GM12878 (cell line): ENCODE measurements at regions not wholly inside any gene's neighbourhood (a gene's known extent, or its start where the extent isn't known, plus 50 kb on each side); places are given as distances from the start of the nearest gene placed in this dataset.

Experiments
- ATAC-seq: fragments of 200-7000 bp; cut with Tn5 transposase; 3 replicates; pipeline ENCODE4 v1.9.1; 2020; ENCODE audit warnings: mild to moderate bottlenecking, moderate library complexity
- BruUV-seq: library from RNA; stranded (reverse); fragments of 400-500 nt; replicated peaks from 2 replicates; lab custom pipeline; 2021; lab: Mats Ljungman, UMichigan
- CTCF ChIA-PET: fragments of 300-600 bp; sonication (Branson Sonifier 250); formaldehyde crosslinking; extraction: SDS; loops from one replicate; lab custom pipeline; 2021; ENCODE audit warnings: inconsistent platforms; lab: Yijun Ruan, JAX
- POLR2A ChIA-PET: fragments of 350-600 bp; formaldehyde crosslinking; extraction: SDS; loops from one replicate; lab custom pipeline; 2021; ENCODE audit warnings: inconsistent platforms; lab: Charles Lee
- RAD21 ChIA-PET: fragments of 300-600 bp; sonication (Branson Sonifier 250); formaldehyde crosslinking; loops from one replicate; lab custom pipeline; 2023; ENCODE audit warnings: antibody characterized with exemption; ENCODE audit not compliant: unreplicated experiment; lab: Charles Lee
- SMC1A ChIA-PET: fragments of 300-600 bp; sonication (Branson Sonifier 250); formaldehyde crosslinking; loops from one replicate; lab custom pipeline; 2023; ENCODE audit not compliant: unreplicated experiment, uncharacterized antibody; lab: Charles Lee
- DNase-seq: peaks from one replicate; pipeline ENCODE4 v3.0.0-alpha.2; 2011; ENCODE audit warnings: low read depth, low spot score
- FAIRE-seq: peaks from 3 replicates; lab custom pipeline; 2011; peaks lifted over from hg19 to GRCh38; lab: Jason Lieb, UNC
- H2AFZ ChIP-seq: 2 replicates; pipeline ENCODE4 v1.6.0; 2011; ENCODE audit warnings: low read depth, low read length, control low read depth; ENCODE audit not compliant: control insufficient read depth
- H3K27ac ChIP-seq: 2 replicates; pipeline ENCODE4 v1.5.1; 2011; ENCODE audit warnings: control low read depth; ENCODE audit not compliant: control insufficient read depth, insufficient read depth
- H3K27me3 ChIP-seq, 2 experiments: replicated peaks in 1 of 2; 2 replicates each; pipeline versions ENCODE4 v1.6.0 to v1.6.1; 2011; ENCODE audit warnings: low read length in 1 of 2; ENCODE audit not compliant: control insufficient read depth in 2 of 2, insufficient read depth in 2 of 2
- H3K36me3 ChIP-seq, 2 experiments: 2 replicates each; pipeline ENCODE4 v1.5.1; 2011; ENCODE audit warnings: low read length in 1 of 2; ENCODE audit not compliant: control insufficient read depth in 2 of 2, insufficient read depth in 2 of 2
- H3K4me1 ChIP-seq: 2 replicates; pipeline ENCODE4 v1.6.1; 2011; ENCODE audit warnings: mild to moderate bottlenecking, low read length, moderate library complexity, mixed read lengths; ENCODE audit not compliant: control insufficient read depth, insufficient read depth
- H3K4me2 ChIP-seq: 2 replicates; pipeline ENCODE4 v1.6.0; 2011; ENCODE audit warnings: control low read depth; ENCODE audit not compliant: control insufficient read depth, insufficient read depth
- H3K4me3 ChIP-seq: fragments of 200-600 bp; sonication (generic); 2 replicates; pipeline ENCODE4 v1.5.1; 2016
- H3K79me2 ChIP-seq: 2 replicates; pipeline ENCODE4 v1.6.0; 2011; ENCODE audit warnings: low read length; ENCODE audit not compliant: control insufficient read depth, insufficient read depth
- H3K9ac ChIP-seq: 2 replicates; pipeline ENCODE4 v1.8.0; 2011; ENCODE audit warnings: low read length, control low read depth, mixed read lengths; ENCODE audit not compliant: control insufficient read depth, insufficient read depth
- H3K9me3 ChIP-seq: replicated peaks from 3 replicates; pipeline ENCODE4 v1.5.1; 2011; ENCODE audit warnings: mild to moderate bottlenecking, low read length; ENCODE audit not compliant: control insufficient read depth, insufficient read depth
- H4K20me1 ChIP-seq: 2 replicates; pipeline ENCODE4 v1.6.0; 2011; ENCODE audit not compliant: control insufficient read depth, insufficient read depth
- BHLHE40 ChIP-seq, 2 experiments: fragments of 450-650 bp in 1 of 2; IDR thresholded peaks; 2 replicates each; pipeline ENCODE4 v1.6.1; 2011 to 2017; ENCODE audit warnings: low read depth in 2 of 2, borderline replicate concordance in 1 of 2, improper control_type of control experiment in 1 of 2, low read length in 1 of 2, mild to moderate bottlenecking in 1 of 2
- CHD2 ChIP-seq: IDR thresholded peaks from 2 replicates; pipeline ENCODE4 v1.6.1; 2011; ENCODE audit warnings: low read depth, low read length, improper control_type of control experiment, borderline replicate concordance
- EED ChIP-seq: sonication (generic); IDR thresholded peaks from 2 replicates; pipeline ENCODE4 v1.6.1; 2016; ENCODE audit warnings: antibody characterized with exemption, low read depth
- EGR1 ChIP-seq, 2 experiments: IDR thresholded peaks; 1 replicate in 1 of 2; 2 replicates in 1 of 2; pipeline ENCODE4 v1.6.1; 2011 to 2012; ENCODE audit warnings: low read depth in 2 of 2, low read length in 2 of 2, borderline replicate concordance in 1 of 2, mild to moderate bottlenecking in 1 of 2, moderate library complexity in 1 of 2
- ESRRA ChIP-seq: IDR thresholded peaks from 2 replicates; pipeline ENCODE4 v1.6.1; 2012; ENCODE audit warnings: mild to moderate bottlenecking, low read length, improper control_type of control experiment
- HDAC6 ChIP-seq: fragments of 200-600 bp; sonication (generic); IDR thresholded peaks from one replicate; pipeline ENCODE4 v1.8.0; 2017; ENCODE audit warnings: antibody characterized with exemption; ENCODE audit not compliant: unreplicated experiment
- MEF2A ChIP-seq: IDR thresholded peaks from 2 replicates; pipeline ENCODE4 v1.6.1; 2011; ENCODE audit warnings: low read depth, mild to moderate bottlenecking, low read length, moderate library complexity; ENCODE audit not compliant: insufficient read depth
- MEF2B ChIP-seq: fragments of 450-650 bp; IDR thresholded peaks from 2 replicates; pipeline ENCODE4 v1.6.1; 2018; ENCODE audit warnings: mild to moderate bottlenecking, moderate library complexity; ENCODE audit not compliant: partially characterized antibody, poor library complexity, severe bottlenecking
- PAX5 ChIP-seq: IDR thresholded peaks from 2 replicates; pipeline ENCODE4 v1.6.1; 2011; ENCODE audit warnings: low read depth, low read length, borderline replicate concordance
- POU2F2 ChIP-seq: IDR thresholded peaks from 3 replicates; pipeline ENCODE4 v1.6.1; 2011; ENCODE audit warnings: low read depth, mild to moderate bottlenecking, low read length, borderline replicate concordance
- RB1 ChIP-seq: fragments of 450-650 bp; formaldehyde crosslinking; IDR thresholded peaks from 2 replicates; pipeline ENCODE4 v1.6.1; 2017; ENCODE audit warnings: mild to moderate bottlenecking, borderline replicate concordance
- RUNX3 ChIP-seq: IDR thresholded peaks from 2 replicates; pipeline ENCODE4 v1.6.1; 2012; ENCODE audit warnings: low read length, inconsistent platforms
- ZNF217 ChIP-seq: fragments of 450-650 bp; IDR thresholded peaks from 2 replicates; pipeline ENCODE4 v1.6.1; 2017; ENCODE audit warnings: antibody characterized with exemption, mild to moderate bottlenecking
- ZNF24 ChIP-seq: fragments of 450-650 bp; IDR thresholded peaks from 2 replicates; pipeline ENCODE4 v1.6.1; 2017; ENCODE audit warnings: antibody characterized with exemption, mild to moderate bottlenecking
- ZNF687 ChIP-seq: fragments of 450-650 bp; IDR thresholded peaks from 2 replicates; pipeline ENCODE4 v1.6.1; 2017; ENCODE audit warnings: mild to moderate bottlenecking, moderate library complexity
- WGBS: methylation state at CpG from one replicate; pipeline ENCODE4 v1.1.6; 2016; ENCODE audit warnings: low lambda C conversion rate; ENCODE audit not compliant: insufficient replicate concordance, insufficient coverage; ENCODE audit errors: missing lambda C conversion rate; 5-methylcytosine and 5-hydroxymethylcytosine counted together
- in situ Hi-C: fragments of 300-500 bp; cut with MboI; formaldehyde crosslinking; loops from 9 replicates; pipeline ENCODE4 v1.14.3; 2018; ENCODE audit warnings: mixed read lengths
- intact Hi-C: fragments of 100-400 bp; cut with micrococcal nuclease; formaldehyde crosslinking; loops from one replicate; pipeline ENCODE4 v1.14.2; 2022; ENCODE audit not compliant: unreplicated experiment

- TF ChIP-seq ESRRA = no peak
- TF ChIP-seq CHD2 = no peak
- no peak for TF ChIP-seq RB1
- no peak for TF ChIP-seq MEF2A
- TF ChIP-seq EGR1 (IDR thresholded peaks at IDR 0.05; ENCODE audit: borderline replicate concordance in 1 of 2, low read depth in 2 of 2, low read length in 2 of 2) = no peak
- no peak for TF ChIP-seq MEF2B
Measured at GRCh38 chr5:9947944-9948343, 301.7 kb downstream of the ATPSCKMT start (continued).

- POLR2A ChIA-PET = interaction anchor here (0.6 kb wide), 1 partner anchor 1808 kb away, joined by 3 read pairs; no protein-coding TSS in a partner anchor
- TF ChIP-seq RUNX3 (peak; percentile 43), HDAC6 (no peak), BHLHE40 (IDR thresholded peaks at IDR 0.05; ENCODE audit: borderline replicate concordance in 1 of 2, low read depth in 2 of 2, low read length in 1 of 2) (0 out of 4 replicates have a peak, but pooled peaks of 1 of the 2 experiments have one; percentile 12), ZNF24 (no peak), PAX5 (peak; percentile 81), POU2F2 (peak; percentile 66; the same call in 1 of the 3 replicates), EED (peak; percentile 30; the same call in 1 of the 2 replicates), ZNF217 (no peak), ZNF687 (0 out of 2 replicates have a peak, but pooled peaks have one; percentile 27)
- TF ChIP-seq, all 136 proteins: peak for 6
- H3K9me3 ChIP-seq = no peaks in the 10 kb centered on the region
- peak overlapping the region; percentile 41; the same call in 1 of the 2 replicates for H3K4me2 ChIP-seq
- in situ Hi-C loops (no loop called here), intact Hi-C loops (no loop called here)
- FAIRE-seq (peak; percentile 79), ATAC-seq (peak; percentile 66), DNase-seq (peak; percentile 24)
- SMC1A ChIA-PET = interaction anchor here (1.0 to 1.6 kb wide), 3 partner anchors 10 to 46 kb away, joined by 3 to 4 read pairs (median 3); no protein-coding TSS in a partner anchor
- H3K4me3 ChIP-seq = no peak overlapping the region
- no peaks in the 10 kb centered on the region for H3K36me3 ChIP-seq
- peaks cover 11% of the 10 kb centered on the region for H3K4me1 ChIP-seq
- no peaks in the 10 kb centered on the region for H3K79me2 ChIP-seq
- WGBS = 7% methylated on average over 6 of the region's 6 CpGs
- no peaks in the 10 kb centered on the region for H4K20me1 ChIP-seq
- H3K27ac ChIP-seq = no peak overlapping the region
- CTCF ChIA-PET = interaction anchor here (0.6 to 1.0 kb wide), 2 partner anchors 10 to 651 kb away, joined by 3 read pairs; no protein-coding TSS in a partner anchor
- no TSS peak for BruUV-seq
- RAD21 ChIA-PET = no interaction called here
- no peaks in the 10 kb centered on the region for H3K27me3 ChIP-seq
- no peak overlapping the region for H3K9ac ChIP-seq
- H2AFZ ChIP-seq = peak overlapping the region; percentile 64
Measured at GRCh38 chr5:9947225-9947714, 302.4 kb downstream of the ATPSCKMT start.
